Loucy (cell line): ENCODE measurements at regions not wholly inside any gene's neighbourhood (a gene's known extent, or its start where the extent isn't known, plus 50 kb on each side); places are given as distances from the start of the nearest gene placed in this dataset.

Experiments
- H2AFZ ChIP-seq: fragments of 200-600 bp; sonication (generic); 2 replicates; pipeline ENCODE4 v1.6.0; 2016; ENCODE audit warnings: antibody characterized with exemption, mild to moderate bottlenecking, low read length, moderate library complexity
- H3F3A ChIP-seq: fragments of 200-600 bp; 2 replicates; pipeline ENCODE4 v1.6.0; 2016; ENCODE audit warnings: antibody characterized with exemption, low read depth, mild to moderate bottlenecking
- H3K27me3 ChIP-seq: fragments of 200-600 bp; sonication (generic); 2 replicates; pipeline ENCODE4 v1.6.1; 2014; ENCODE audit warnings: low read length, mild to moderate bottlenecking; ENCODE audit not compliant: insufficient read depth, poor library complexity, severe bottlenecking
- H3K36me3 ChIP-seq: fragments of 200-600 bp; sonication (generic); 2 replicates; pipeline ENCODE4 v1.6.1; 2016; ENCODE audit warnings: low read length; ENCODE audit not compliant: insufficient read depth
- H3K4me1 ChIP-seq: fragments of 200-600 bp; sonication (generic); 2 replicates; pipeline ENCODE4 v1.5.1; 2014; ENCODE audit warnings: low read length, mild to moderate bottlenecking; ENCODE audit not compliant: insufficient read depth, poor library complexity, severe bottlenecking
- H3K4me2 ChIP-seq: fragments of 200-600 bp; sonication (generic); 2 replicates; pipeline ENCODE4 v1.6.0; 2014; ENCODE audit warnings: antibody characterized with exemption, low read length, low read depth, mild to moderate bottlenecking; ENCODE audit not compliant: poor library complexity, severe bottlenecking
- H3K4me3 ChIP-seq: fragments of 200-600 bp; sonication (generic); 2 replicates; pipeline ENCODE4 v1.5.1; 2014; ENCODE audit warnings: low read length, mild to moderate bottlenecking, mixed read lengths; ENCODE audit not compliant: poor library complexity, severe bottlenecking
- H3K79me2 ChIP-seq: fragments of 200-600 bp; sonication (generic); 2 replicates; pipeline ENCODE4 v1.6.1; 2014; ENCODE audit warnings: low read length; ENCODE audit not compliant: insufficient read depth
- H3K9ac ChIP-seq: fragments of 200-600 bp; sonication (generic); 2 replicates; pipeline ENCODE4 v1.6.0; 2014; ENCODE audit warnings: mild to moderate bottlenecking, low read depth, low read length, moderate library complexity; ENCODE audit not compliant: poor library complexity, severe bottlenecking
- H3K9me2 ChIP-seq: fragments of 200-600 bp; sonication (generic); replicated peaks from 2 replicates; pipeline ENCODE4 v1.6.1; 2016; ENCODE audit warnings: low read depth, low read length, mixed read lengths
- H3K9me3 ChIP-seq: fragments of 200-600 bp; sonication (generic); 2 replicates; pipeline ENCODE4 v1.6.1; 2014; ENCODE audit warnings: mild to moderate bottlenecking, antibody characterized with exemption, low read length, low read depth; ENCODE audit not compliant: insufficient read depth
- H4K20me1 ChIP-seq: fragments of 200-600 bp; sonication (generic); 2 replicates; pipeline ENCODE4 v1.6.0; 2014; ENCODE audit warnings: antibody characterized with exemption, low read length, mild to moderate bottlenecking; ENCODE audit not compliant: insufficient read depth, poor library complexity, severe bottlenecking
- CTCF ChIP-seq: fragments of 200-600 bp; sonication (generic); conservative IDR thresholded peaks from 2 replicates; pipeline ENCODE4 v1.5.1; 2014; ENCODE audit warnings: mild to moderate bottlenecking, antibody characterized with exemption, low read length
- EZH2phosphoT487 ChIP-seq: fragments of 200-600 bp; IDR thresholded peaks from 2 replicates; pipeline ENCODE4 v1.6.1; 2018; ENCODE audit warnings: antibody characterized with exemption, mild to moderate bottlenecking, moderate library complexity, borderline replicate concordance

GRCh38 chr12:48280572-48280971 lies 70.1 kb downstream of the ZNF641 start:
- Histone ChIP-seq H3K4me3 (no peak overlapping the region), H2AFZ (no peak overlapping the region), H3K9me2 (no peaks in the 10 kb centered on the region), H3K4me1 (no peaks in the 10 kb centered on the region), H3K9ac (no peak overlapping the region), H3K36me3 (no peaks in the 10 kb centered on the region), H3K9me3 (0 out of 2 replicates have a peak, but pooled peaks cover 3% of the 10 kb centered on the region), H3K4me2 (no peak overlapping the region), H4K20me1 (no peaks in the 10 kb centered on the region), H3F3A (no peaks in the 10 kb centered on the region), H3K27me3 (no peaks in the 10 kb centered on the region), H3K79me2 (no peaks in the 10 kb centered on the region)
- no peak for TF ChIP-seq EZH2phosphoT487
- no peak for TF ChIP-seq CTCF

GRCh38 chr12:48279601-48280000 lies 71.1 kb downstream of the ZNF641 start:
- Histone ChIP-seq H3F3A (no peaks in the 10 kb centered on the region), H2AFZ (no peak overlapping the region), H3K4me1 (no peaks in the 10 kb centered on the region), H3K9ac (no peak overlapping the region), H3K79me2 (no peaks in the 10 kb centered on the region), H3K27me3 (no peaks in the 10 kb centered on the region), H3K36me3 (no peaks in the 10 kb centered on the region), H3K9me2 (no peaks in the 10 kb centered on the region), H4K20me1 (no peaks in the 10 kb centered on the region), H3K4me2 (no peak overlapping the region), H3K4me3 (no peak overlapping the region), H3K9me3 (0 out of 2 replicates have a peak, but pooled peaks cover 3% of the 10 kb centered on the region)
- TF ChIP-seq CTCF (no peak), EZH2phosphoT487 (no peak)

- Histone ChIP-seq H3K4me3 (no peak overlapping the region), H3K79me2 (no peaks in the 10 kb centered on the region), H3K9me3 (0 out of 2 replicates have a peak, but pooled peaks cover 3% of the 10 kb centered on the region), H2AFZ (no peak overlapping the region), H4K20me1 (no peaks in the 10 kb centered on the region), H3K9me2 (no peaks in the 10 kb centered on the region), H3K4me1 (no peaks in the 10 kb centered on the region), H3K36me3 (no peaks in the 10 kb centered on the region), H3K27me3 (no peaks in the 10 kb centered on the region), H3F3A (no peaks in the 10 kb centered on the region), H3K4me2 (no peak overlapping the region), H3K9ac (no peak overlapping the region)
- TF ChIP-seq EZH2phosphoT487 = no peak
- no peak for TF ChIP-seq CTCF
These were observed 71.6 kb downstream of the ZNF641 start for GRCh38 chr12:48279101-48279500.
